H9 (cell line): ENCODE measurements at regions not wholly inside any gene's neighbourhood (a gene's known extent, or its start where the extent isn't known, plus 50 kb on each side); places are given as distances from the start of the nearest gene placed in this dataset.

Experiments
- DNase-seq: peaks from one replicate; pipeline ENCODE4 v3.0.0-alpha.2; 2017
- H2AFZ ChIP-seq: one replicate; pipeline ENCODE4 v1.6.1; 2013; ENCODE audit warnings: mild to moderate bottlenecking, low read length, control low read depth, moderate library complexity
- H2AK5ac ChIP-seq: 2 replicates; pipeline ENCODE4 v1.6.1; 2013; ENCODE audit warnings: low read length, control low read depth, mixed read lengths; ENCODE audit not compliant: insufficient read length
- H2BK120ac ChIP-seq: one replicate; pipeline ENCODE4 v1.6.1; 2013; ENCODE audit warnings: low read depth, mild to moderate bottlenecking, low read length, control low read depth, inconsistent platforms; ENCODE audit not compliant: poor library complexity, severe bottlenecking
- H2BK12ac ChIP-seq: 2 replicates; pipeline ENCODE4 v1.6.1; 2013; ENCODE audit warnings: low read length, control low read depth, mixed read lengths, low read depth; ENCODE audit not compliant: insufficient read length
- H2BK15ac ChIP-seq: 2 replicates; pipeline ENCODE4 v1.6.1; 2013; ENCODE audit warnings: low read depth, low read length, control low read depth
- H2BK20ac ChIP-seq: one replicate; pipeline ENCODE4 v1.6.1; 2013; ENCODE audit warnings: low read depth, mild to moderate bottlenecking, low read length, control low read depth, inconsistent platforms; ENCODE audit not compliant: poor library complexity, severe bottlenecking
- H2BK5ac ChIP-seq: 2 replicates; pipeline ENCODE4 v1.6.1; 2013; ENCODE audit warnings: low read length, control low read depth, mixed read lengths; ENCODE audit not compliant: insufficient read length
- H3K14ac ChIP-seq: 2 replicates; pipeline ENCODE4 v1.6.1; 2013; ENCODE audit warnings: low read length, control low read depth; ENCODE audit not compliant: insufficient read depth
- H3K18ac ChIP-seq: 2 replicates; pipeline ENCODE4 v1.6.1; 2013; ENCODE audit warnings: low read depth, mild to moderate bottlenecking, mixed read lengths, low read length, control low read depth; ENCODE audit not compliant: insufficient read length
- H3K23ac ChIP-seq: 2 replicates; pipeline ENCODE4 v1.6.1; 2013; ENCODE audit warnings: low read length, control low read depth, mixed read lengths, low read depth; ENCODE audit not compliant: insufficient read length
- H3K23me2 ChIP-seq: 2 replicates; pipeline ENCODE4 v1.6.1; 2013; ENCODE audit warnings: low read depth, mild to moderate bottlenecking, mixed read lengths, low read length, control low read depth; ENCODE audit not compliant: insufficient read length, poor library complexity, severe bottlenecking
- H3K27ac ChIP-seq: 2 replicates; pipeline ENCODE4 v1.5.1; 2013; ENCODE audit warnings: low read length, control low read depth, mixed read lengths, low read depth; ENCODE audit not compliant: insufficient read length
- H3K27me3 ChIP-seq: 2 replicates; pipeline ENCODE4 v1.6.1; 2013; ENCODE audit warnings: low read length, control low read depth, inconsistent platforms; ENCODE audit not compliant: insufficient read depth
- H3K4ac ChIP-seq: 2 replicates; pipeline ENCODE4 v1.6.1; 2013; ENCODE audit warnings: low read depth, mild to moderate bottlenecking, control low read depth, inconsistent platforms, low read length, moderate library complexity
- H3K4me1 ChIP-seq: 2 replicates; pipeline ENCODE4 v1.6.1; 2013; ENCODE audit warnings: low read length, control low read depth, inconsistent platforms; ENCODE audit not compliant: insufficient read depth
- H3K4me2 ChIP-seq: 2 replicates; pipeline ENCODE4 v1.6.1; 2013; ENCODE audit warnings: low read length, control low read depth, mixed read lengths; ENCODE audit not compliant: insufficient read length, insufficient read depth
- H3K56ac ChIP-seq: 2 replicates; pipeline ENCODE4 v1.6.1; 2013; ENCODE audit warnings: low read depth, mild to moderate bottlenecking, mixed read lengths, low read length, control low read depth; ENCODE audit not compliant: insufficient read length
- H3K79me1 ChIP-seq: 2 replicates; pipeline ENCODE4 v1.6.1; 2013; ENCODE audit warnings: low read depth, mild to moderate bottlenecking, moderate library complexity, low read length, control low read depth, inconsistent platforms; ENCODE audit not compliant: insufficient read depth, poor library complexity, severe bottlenecking
- H3K79me2 ChIP-seq: 2 replicates; pipeline ENCODE4 v1.6.1; 2013; ENCODE audit warnings: low read length, control low read depth, inconsistent platforms; ENCODE audit not compliant: insufficient read depth
- H3K9ac ChIP-seq: 2 replicates; pipeline ENCODE4 v1.6.1; 2013; ENCODE audit warnings: low read length, control low read depth, mixed read lengths; ENCODE audit not compliant: insufficient read length; ENCODE audit errors: extremely low read depth
- H3K9me3 ChIP-seq: one replicate; pipeline ENCODE4 v1.6.1; 2013; ENCODE audit warnings: low read depth, low read length, inconsistent platforms; ENCODE audit not compliant: control insufficient read depth
- H3T11ph ChIP-seq: one replicate; pipeline ENCODE4 v1.6.1; 2013; ENCODE audit warnings: mild to moderate bottlenecking, low read length, control low read depth, inconsistent platforms
- H4K20me1 ChIP-seq: one replicate; pipeline ENCODE4 v1.6.1; 2013; ENCODE audit not compliant: control insufficient read depth, insufficient read length, insufficient read depth
- H4K5ac ChIP-seq: 2 replicates; pipeline ENCODE4 v1.6.1; 2013; ENCODE audit warnings: low read depth, mild to moderate bottlenecking, mixed read lengths, low read length, control low read depth; ENCODE audit not compliant: insufficient read length
- H4K8ac ChIP-seq: replicated peaks from 2 replicates; pipeline ENCODE4 v1.6.1; 2013; ENCODE audit warnings: low read length, control low read depth, mixed read lengths, low read depth; ENCODE audit not compliant: insufficient read length
- H4K91ac ChIP-seq: 2 replicates; pipeline ENCODE4 v1.6.1; 2013; ENCODE audit warnings: low read depth, mild to moderate bottlenecking, moderate library complexity, mixed read lengths, low read length, control low read depth; ENCODE audit not compliant: insufficient read length
- H3K27ac Mint-ChIP-seq, 3 experiments: 2 replicates in 2 of 3; 3 replicates in 1 of 3; pipeline ENCODE4 v1.8.0; 2020 to 2021; ENCODE audit warnings: mixed read lengths in 3 of 3, mild to moderate bottlenecking in 1 of 3, moderate library complexity in 1 of 3
- H3K27me3 Mint-ChIP-seq: 2 replicates; pipeline ENCODE4 v1.8.0; 2021; ENCODE audit warnings: low read depth, mild to moderate bottlenecking, moderate library complexity, mixed read lengths
- H3K36me3 Mint-ChIP-seq, 3 experiments: 2 replicates in 2 of 3; 3 replicates in 1 of 3; pipeline ENCODE4 v1.8.0; 2020 to 2021; ENCODE audit warnings: low read depth in 3 of 3, mixed read lengths in 3 of 3; ENCODE audit not compliant: insufficient read depth in 1 of 3
- H3K4me1 Mint-ChIP-seq, 2 experiments: 2 replicates each; pipeline ENCODE4 v1.8.0; 2020; ENCODE audit warnings: mixed read lengths in 2 of 2
- H3K4me3 Mint-ChIP-seq, 2 experiments: 2 replicates in 1 of 2; 3 replicates in 1 of 2; pipeline ENCODE4 v1.8.0; 2020 to 2021; ENCODE audit warnings: mild to moderate bottlenecking in 2 of 2, mixed read lengths in 2 of 2, moderate library complexity in 1 of 2
- H3K9me3 Mint-ChIP-seq, 2 experiments: 2 replicates in 1 of 2; 3 replicates in 1 of 2; pipeline ENCODE4 v1.8.0; 2020; ENCODE audit warnings: mild to moderate bottlenecking in 2 of 2, mixed read lengths in 2 of 2, moderate library complexity in 1 of 2
- CTCF ChIP-seq: fragments of 200-600 bp; sonication (generic); conservative IDR thresholded peaks from 3 replicates; pipeline ENCODE4 v1.8.0; 2021; ENCODE audit warnings: antibody characterized with exemption, mild to moderate bottlenecking
- WGBS: extraction: QIAGEN DNeasy Blood & Tissue Kit; methylation state at CpG from one replicate; pipeline ENCODE4 v1.1.7; 2013; ENCODE audit warnings: missing lambda C conversion rate, low lambda C conversion rate, mixed read lengths; ENCODE audit not compliant: insufficient read length; ENCODE audit errors: extremely low coverage; 5-methylcytosine and 5-hydroxymethylcytosine counted together

GRCh38 chr1:36635284-36635683 is 152.6 kb upstream of the CSF3R start:
- Histone ChIP-seq H3K18ac (no peak overlapping the region), H2BK5ac (no peak overlapping the region), H2BK12ac (no peak overlapping the region), H3K4me1 (no peaks in the 10 kb centered on the region), H2BK20ac (no peak overlapping the region), H4K91ac (no peak overlapping the region), H3K79me1 (no peaks in the 10 kb centered on the region), H2BK120ac (no peak overlapping the region), H4K5ac (no peak overlapping the region), H3K56ac (no peak overlapping the region), H3K4me2 (no peak overlapping the region), H3K27me3 (no peaks in the 10 kb centered on the region), H2BK15ac (no peak overlapping the region), H3K4ac (no peak overlapping the region), H3K23ac (no peak overlapping the region), H3K79me2 (no peaks in the 10 kb centered on the region), H3K9me3 (no peaks in the 10 kb centered on the region), H2AK5ac (no peak overlapping the region), H2AFZ (no peak overlapping the region), H3T11ph (no peak overlapping the region), H3K14ac (no peak overlapping the region), H3K9ac (no peak overlapping the region), H3K27ac (no peak overlapping the region), H4K8ac (no peak overlapping the region), H4K20me1 (no peaks in the 10 kb centered on the region), H3K23me2 (no peaks in the 10 kb centered on the region)
- H3K9me3 Mint-ChIP-seq = no peaks in the 10 kb centered on the region
- H3K27me3 Mint-ChIP-seq = peaks cover 2% of the 10 kb centered on the region
- no peak overlapping the region for H3K27ac Mint-ChIP-seq
- 96% methylated on average over 2 of the region's 5 CpGs for WGBS
- H3K4me3 Mint-ChIP-seq = no peak overlapping the region
- no peak for TF ChIP-seq CTCF
- no peaks in the 10 kb centered on the region for H3K36me3 Mint-ChIP-seq
- DNase-seq = no peak
- no peaks in the 10 kb centered on the region for H3K4me1 Mint-ChIP-seq
